ENCODE measurements at regions not wholly inside any gene's neighbourhood (a gene's known extent, or its start where the extent isn't known, plus 50 kb on each side); places are given as distances from the start of the nearest gene placed in this dataset.

DNA sequence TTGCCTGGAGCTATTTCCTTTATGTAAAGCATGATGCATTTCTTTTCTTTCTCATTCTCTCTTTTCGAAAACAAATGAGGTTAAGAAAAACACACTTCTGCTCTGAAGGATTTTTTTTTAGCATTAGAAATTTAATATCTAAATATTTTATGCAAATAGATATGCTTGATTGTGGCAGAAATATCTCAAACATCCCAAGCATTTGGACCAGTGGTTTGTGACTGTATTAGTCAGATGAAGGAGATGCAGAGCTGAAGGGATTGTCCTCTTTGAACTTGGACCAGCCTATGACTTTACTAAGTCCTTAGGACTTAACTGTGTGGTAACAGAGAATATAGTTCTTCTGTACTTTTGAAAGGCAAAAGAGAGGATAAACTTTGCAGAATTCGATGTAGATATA is 335.9 kb upstream of the NT5C1B start:
- Histone ChIP-seq H4K20me1 (replicated peaks; ENCODE audit: control insufficient read depth, extremely low read depth, insufficient read depth, low read length) (no peaks in the 10 kb centered on the region), H3K9me3 (replicated peaks; ENCODE audit: control insufficient read depth, insufficient read depth, low read length) (no peaks in the 10 kb centered on the region), H3K4me2 (ENCODE audit: insufficient read depth, low read length) (no peak overlapping the region), H3K27ac (ENCODE audit: insufficient read depth, low read depth, low read length) (no peak overlapping the region), H2AFZ (ENCODE audit: low read depth, low read length) (no peak overlapping the region), H3K9me1 (replicated peaks; ENCODE audit: control insufficient read depth, extremely low read depth, insufficient read depth, low read length) (no peaks in the 10 kb centered on the region), H3K9ac (replicated peaks; ENCODE audit: extremely low read depth, insufficient read depth, low read length) (no peak overlapping the region), H3K4me1 (ENCODE audit: control insufficient read depth, extremely low read depth, insufficient read depth, low read length) (no peaks in the 10 kb centered on the region), H3K27me3 (ENCODE audit: control insufficient read depth in 2 of 2, insufficient read depth in 2 of 2, low read length in 2 of 2) (no peaks in the 10 kb centered on the region), H3K4me3 (replicated peaks in 1 of 3; ENCODE audit: insufficient read depth in 1 of 3, low read depth in 1 of 3, low read length in 3 of 3) (no peak overlapping the region), H3K79me2 (ENCODE audit: control insufficient read depth, insufficient read depth, low read length) (no peaks in the 10 kb centered on the region), H3K36me3 (ENCODE audit: control insufficient read depth in 2 of 2, extremely low read depth in 1 of 2, insufficient read depth in 2 of 2, low read length in 2 of 2) (no peaks in the 10 kb centered on the region)
- POLR2A ChIA-PET: no interaction called here
- TF ChIP-seq GATA2 (IDR thresholded peaks at IDR 0.05; ENCODE audit: insufficient read depth, insufficient read length, low read depth, low read length): no peak
- no peak for TF ChIP-seq EZH2 (IDR thresholded peaks at IDR 0.05; ENCODE audit: borderline replicate concordance, low read depth, low read length, severe bottlenecking)
- TF ChIP-seq FOS (IDR thresholded peaks at IDR 0.05; ENCODE audit: borderline replicate concordance, insufficient read depth, low read length): no peak
- TF ChIP-seq JUN (IDR thresholded peaks at IDR 0.05; ENCODE audit: borderline replicate concordance, insufficient read depth, insufficient read length, low read depth): no peak
- no peak for TF ChIP-seq MYC (IDR thresholded peaks at IDR 0.05; ENCODE audit: low read depth, low read length)
- TF ChIP-seq POLR2AphosphoS5 (IDR thresholded peaks at IDR 0.05; ENCODE audit: insufficient read depth, low read depth, low read length): no peak
- TF ChIP-seq, protein P1, sequence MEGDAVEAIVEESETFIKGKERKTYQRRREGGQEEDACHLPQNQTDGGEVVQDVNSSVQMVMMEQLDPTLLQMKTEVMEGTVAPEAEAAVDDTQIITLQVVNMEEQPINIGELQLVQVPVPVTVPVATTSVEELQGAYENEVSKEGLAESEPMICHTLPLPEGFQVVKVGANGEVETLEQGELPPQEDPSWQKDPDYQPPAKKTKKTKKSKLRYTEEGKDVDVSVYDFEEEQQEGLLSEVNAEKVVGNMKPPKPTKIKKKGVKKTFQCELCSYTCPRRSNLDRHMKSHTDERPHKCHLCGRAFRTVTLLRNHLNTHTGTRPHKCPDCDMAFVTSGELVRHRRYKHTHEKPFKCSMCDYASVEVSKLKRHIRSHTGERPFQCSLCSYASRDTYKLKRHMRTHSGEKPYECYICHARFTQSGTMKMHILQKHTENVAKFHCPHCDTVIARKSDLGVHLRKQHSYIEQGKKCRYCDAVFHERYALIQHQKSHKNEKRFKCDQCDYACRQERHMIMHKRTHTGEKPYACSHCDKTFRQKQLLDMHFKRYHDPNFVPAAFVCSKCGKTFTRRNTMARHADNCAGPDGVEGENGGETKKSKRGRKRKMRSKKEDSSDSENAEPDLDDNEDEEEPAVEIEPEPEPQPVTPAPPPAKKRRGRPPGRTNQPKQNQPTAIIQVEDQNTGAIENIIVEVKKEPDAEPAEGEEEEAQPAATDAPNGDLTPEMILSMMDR (IDR thresholded peaks at IDR 0.05; ENCODE audit: extremely low read depth in 1 of 2, insufficient read depth in 1 of 2, low read depth in 1 of 2, low read length in 2 of 2): no peak
- TF ChIP-seq, protein P2, sequence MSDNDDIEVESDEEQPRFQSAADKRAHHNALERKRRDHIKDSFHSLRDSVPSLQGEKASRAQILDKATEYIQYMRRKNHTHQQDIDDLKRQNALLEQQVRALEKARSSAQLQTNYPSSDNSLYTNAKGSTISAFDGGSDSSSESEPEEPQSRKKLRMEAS (IDR thresholded peaks at IDR 0.05; ENCODE audit: insufficient read depth, insufficient read length): no peak
- no peak for TF ChIP-seq POLR2A (IDR thresholded peaks at IDR 0.05; ENCODE audit: low read depth, low read length)
- DNase-seq (ENCODE audit: low read depth, low spot score) (no peak), FAIRE-seq (no peak)
- intact Hi-C loops (cut with micrococcal nuclease) (no loop called here), dilution Hi-C loops (cut with MboI; ENCODE audit: extremely low pct_ligation_motif_present, low sequenced_read_pairs) (no loop called here)
- CTCF ChIA-PET: no interaction called here
- BruUV-seq (replicated peaks): no TSS peak

All from endothelial cell of umbilical vein (primary cell).